GM19463 (cell line): ENCODE measurements at regions not wholly inside any gene's neighbourhood (a gene's known extent, or its start where the extent isn't known, plus 50 kb on each side); places are given as distances from the start of the nearest gene placed in this dataset.

ENCODE experiments used
- ATAC-seq: cut with Tn5 transposase; IDR thresholded peaks from one replicate; pipeline ENCODE4 v1.9.1; 2021; ENCODE audit warnings: mild to moderate bottlenecking, moderate library complexity; ENCODE audit not compliant: unreplicated experiment

GRCh38 chr6:66771626-66772025, 1064.6 kb upstream of the EYS start:
- no peak for ATAC-seq

GRCh38 chr6:66751630-66752029, 1044.6 kb upstream of the EYS start:
- ATAC-seq, result no peak

DNA sequence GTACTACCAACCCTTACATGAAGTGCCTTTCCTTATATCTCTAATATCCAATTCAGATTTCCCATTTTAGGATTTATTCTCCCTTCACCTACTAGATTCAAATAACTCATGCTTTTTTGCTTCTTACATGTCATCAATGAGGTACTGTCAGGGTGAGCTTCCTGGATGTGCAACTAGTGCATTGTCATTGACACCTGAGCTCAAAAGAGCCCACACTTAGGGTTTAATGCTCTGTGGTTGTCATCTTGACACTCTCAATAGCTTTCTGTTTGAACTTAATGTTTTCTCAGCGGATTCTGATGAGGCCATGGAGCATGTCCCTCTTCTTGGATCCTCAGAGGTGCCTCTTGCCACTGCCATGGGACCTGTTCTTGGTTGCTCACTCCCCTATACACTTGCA, 1033.3 kb upstream of the EYS start:
- no peak for ATAC-seq

DNA sequence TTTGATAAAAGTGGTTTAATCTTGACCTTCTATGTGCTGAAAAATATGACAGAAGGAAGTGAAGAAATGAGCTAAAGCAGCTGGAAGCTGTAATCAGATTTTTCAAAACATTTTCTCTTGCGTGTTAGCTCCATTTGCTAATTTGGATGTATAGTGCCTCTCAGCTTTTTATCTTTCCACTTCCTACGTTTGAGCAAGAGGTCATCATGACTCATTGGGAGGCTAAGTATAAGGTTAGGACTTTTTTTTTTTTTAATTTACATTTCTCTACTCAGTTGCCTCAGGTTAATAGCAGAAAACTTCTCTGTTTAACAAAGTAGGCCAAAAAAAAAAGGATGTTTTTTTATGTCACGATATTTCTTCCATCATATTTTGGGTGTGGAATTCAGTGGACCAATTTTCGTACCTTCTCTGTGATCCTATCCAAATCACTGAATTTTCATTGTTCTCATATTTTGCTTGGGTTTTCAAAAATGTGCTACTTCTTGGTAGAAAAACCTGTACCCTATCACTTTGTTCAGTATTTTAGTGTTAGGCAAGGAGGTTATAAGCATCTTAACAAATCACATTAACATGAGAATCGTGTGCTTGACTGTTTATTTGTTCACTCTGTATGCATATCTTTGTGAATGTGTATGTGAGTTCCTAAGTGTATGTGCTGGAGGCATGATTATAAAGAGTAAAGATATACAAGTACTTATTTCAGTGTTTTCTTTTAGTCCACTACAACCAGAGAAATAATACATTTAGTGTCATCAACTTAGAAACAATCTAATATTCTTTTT, 1028.3 kb upstream of the EYS start:
- no peak for ATAC-seq

DNA sequence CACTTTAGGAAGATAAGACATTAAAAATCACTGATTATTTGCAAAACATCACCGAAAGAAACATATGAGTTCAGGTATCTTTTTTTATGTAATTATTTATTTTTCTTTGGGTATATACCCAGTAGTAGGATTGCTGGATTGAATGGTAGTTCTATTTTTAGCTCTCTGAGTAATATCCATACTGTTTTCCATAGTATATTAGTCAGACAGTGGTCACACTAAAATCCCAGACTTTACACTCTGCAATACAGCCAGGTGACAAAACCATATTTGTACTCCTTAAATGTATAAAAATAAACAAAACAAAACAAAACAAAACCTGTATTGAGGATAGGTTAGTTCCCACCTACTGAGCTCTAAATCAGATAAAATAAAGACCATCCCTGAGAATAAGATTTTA, 1024.3 kb upstream of the EYS start:
- no peak for ATAC-seq

DNA sequence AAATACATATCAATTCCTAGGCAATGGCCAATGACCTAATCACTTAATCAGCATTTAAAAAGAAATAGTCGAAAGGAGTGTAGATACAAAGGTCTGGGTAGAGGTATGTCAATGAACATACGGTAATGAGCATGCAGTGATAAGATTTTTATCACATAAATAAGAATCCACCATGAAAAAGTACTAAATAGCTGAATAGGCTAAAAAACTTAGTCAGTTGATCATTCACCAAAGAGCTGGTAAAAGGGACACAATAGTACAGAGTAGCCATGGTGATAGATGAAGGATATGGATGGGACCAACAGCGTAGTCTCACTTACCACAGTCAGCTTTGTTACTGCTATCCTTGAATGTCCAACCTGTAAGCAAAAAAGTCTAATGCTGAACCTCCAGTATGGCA, 1018.6 kb upstream of the EYS start:
- no peak for ATAC-seq

- no peak for ATAC-seq
Observed at GRCh38 chr6:66717801-66718200, 1010.8 kb upstream of the EYS start.

DNA sequence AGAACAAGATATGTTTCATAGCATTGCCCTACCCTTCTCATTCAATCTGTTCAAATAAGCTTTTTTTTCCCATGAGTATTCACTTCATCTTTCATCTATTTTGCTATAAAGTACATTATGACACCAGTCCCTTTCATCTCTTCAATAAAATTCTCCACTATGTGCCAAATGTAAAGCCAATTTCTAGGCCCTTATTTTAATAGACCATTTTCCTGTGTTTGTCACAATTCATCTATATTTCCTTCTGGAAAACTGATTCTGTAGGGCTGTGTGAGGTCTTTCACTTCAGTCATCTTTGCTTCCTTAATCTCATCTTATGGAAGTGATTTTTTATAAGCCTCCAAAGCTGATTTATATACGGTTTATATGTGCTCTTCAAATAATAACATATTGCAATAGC, 992.4 kb upstream of the EYS start:
- ATAC-seq, result no peak

- ATAC-seq, result no peak
Observed at GRCh38 chr6:66689608-66690007, 982.6 kb upstream of the EYS start.

GRCh38 chr6:66687611-66688140, 980.6 kb upstream of the EYS start:
- ATAC-seq, result no peak

- no peak for ATAC-seq
Observed at GRCh38 chr6:66675906-66676305, 968.9 kb upstream of the EYS start.

- ATAC-seq, result no peak
Observed at GRCh38 chr6:66664112-66664511, 957.1 kb upstream of the EYS start.

- ATAC-seq, result no peak
Observed at GRCh38 chr6:66662721-66663507, 955.9 kb upstream of the EYS start.

- no peak for ATAC-seq
Observed at GRCh38 chr6:66662196-66662595, 955.2 kb upstream of the EYS start.

DNA sequence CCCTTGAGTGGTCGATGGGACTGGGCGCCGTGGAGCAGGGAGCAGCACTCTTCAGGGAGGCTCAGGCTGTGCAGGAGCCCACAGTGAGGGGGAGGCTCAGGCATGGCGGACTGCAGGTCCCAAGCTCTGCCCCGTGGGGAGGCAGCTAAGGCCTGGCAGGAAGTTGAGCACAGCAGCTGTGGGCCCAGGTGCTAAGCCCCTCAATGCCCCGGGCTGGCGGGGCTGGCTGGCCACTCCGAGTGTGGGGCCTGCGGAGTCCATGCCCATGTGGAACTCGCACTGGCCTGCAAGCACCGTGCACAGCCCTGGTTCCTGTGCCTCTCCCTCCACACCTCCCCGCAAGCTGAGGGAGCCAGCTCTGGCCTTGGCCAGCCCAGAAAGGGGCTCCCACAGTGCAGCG, 948.4 kb upstream of the EYS start:
- ATAC-seq, result no peak

- ATAC-seq, result no peak
Observed at GRCh38 chr6:66638518-66638917, 931.5 kb upstream of the EYS start.

- ATAC-seq, result no peak
Observed at GRCh38 chr6:66638099-66638498, 931.1 kb upstream of the EYS start.

DNA sequence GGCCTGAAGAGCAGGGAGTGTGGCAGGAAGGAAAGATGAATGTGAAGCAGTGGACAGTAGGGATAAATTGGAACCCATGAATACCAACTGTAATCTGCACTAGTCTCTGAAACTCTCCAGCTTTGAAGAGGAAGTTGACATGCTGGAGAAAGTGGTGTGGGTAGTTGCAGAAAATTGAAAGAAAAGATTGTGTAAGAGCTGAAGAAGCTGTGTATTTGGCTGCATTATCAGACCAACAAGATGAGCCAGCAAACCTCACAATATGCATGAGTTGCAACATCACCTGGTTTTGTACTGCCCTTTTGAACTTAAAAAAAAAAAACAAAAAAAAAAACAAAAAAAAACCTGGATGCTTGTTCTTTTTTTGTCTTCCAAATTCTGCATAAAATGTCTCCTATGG, 921.9 kb upstream of the EYS start:
- no peak for ATAC-seq

DNA sequence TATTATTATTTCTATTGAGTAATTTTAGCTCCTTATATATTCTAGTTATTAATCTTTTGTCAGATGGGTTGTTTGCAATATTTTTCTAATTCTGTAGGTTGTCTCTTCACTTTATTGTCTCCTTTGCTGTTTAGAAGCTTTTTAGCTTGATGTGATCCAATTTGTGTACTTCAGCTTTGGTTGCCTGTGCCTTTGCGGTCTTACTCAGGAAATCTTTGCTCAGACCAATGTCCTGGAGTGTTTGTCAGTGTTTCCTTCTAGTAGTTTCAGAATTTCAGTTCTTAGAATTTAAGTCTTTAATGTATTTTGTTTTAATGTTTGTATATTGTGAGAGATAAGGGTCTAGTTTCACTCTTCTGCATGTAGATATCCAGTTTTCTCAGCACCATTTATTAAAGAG, 916.0 kb upstream of the EYS start:
- ATAC-seq, result no peak

- no peak for ATAC-seq
Observed at GRCh38 chr6:66605971-66606370, 898.9 kb upstream of the EYS start.

- no peak for ATAC-seq
Observed at GRCh38 chr6:66605011-66605410, 898.0 kb upstream of the EYS start.

- ATAC-seq, result no peak
Observed at GRCh38 chr6:66599541-66599940, 892.5 kb upstream of the EYS start.
